DND-41 (cell line): ENCODE measurements at regions not wholly inside any gene's neighbourhood (a gene's known extent, or its start where the extent isn't known, plus 50 kb on each side); places are given as distances from the start of the nearest gene placed in this dataset.

Experiments used
- CTCF ChIP-seq: IDR thresholded peaks from 2 replicates; pipeline ENCODE4 v1.5.1; 2012; ENCODE audit warnings: borderline replicate concordance, low read length, moderate library complexity, mild to moderate bottlenecking; ENCODE audit not compliant: poor library complexity, severe bottlenecking; ENCODE audit errors: extremely low read depth
- EZH2 ChIP-seq: IDR thresholded peaks from 3 replicates; pipeline ENCODE4 v1.6.1; 2012; ENCODE audit warnings: borderline replicate concordance, low read depth, mild to moderate bottlenecking, moderate library complexity, low read length, inconsistent platforms; ENCODE audit not compliant: severe bottlenecking

- no peak for TF ChIP-seq CTCF
- no peak for TF ChIP-seq EZH2
Measured at GRCh38 chr14:37678916-37679315, 83.5 kb downstream of the TTC6 start.
